ENCODE measurements at regions not wholly inside any gene's neighbourhood (a gene's known extent, or its start where the extent isn't known, plus 50 kb on each side); places are given as distances from the start of the nearest gene placed in this dataset.
"Not testable (repeated sequence)": the region's sequence is repeated elsewhere in the genome, so short reads cannot be mapped to it uniquely, and the experiment has no call there.

DNA sequence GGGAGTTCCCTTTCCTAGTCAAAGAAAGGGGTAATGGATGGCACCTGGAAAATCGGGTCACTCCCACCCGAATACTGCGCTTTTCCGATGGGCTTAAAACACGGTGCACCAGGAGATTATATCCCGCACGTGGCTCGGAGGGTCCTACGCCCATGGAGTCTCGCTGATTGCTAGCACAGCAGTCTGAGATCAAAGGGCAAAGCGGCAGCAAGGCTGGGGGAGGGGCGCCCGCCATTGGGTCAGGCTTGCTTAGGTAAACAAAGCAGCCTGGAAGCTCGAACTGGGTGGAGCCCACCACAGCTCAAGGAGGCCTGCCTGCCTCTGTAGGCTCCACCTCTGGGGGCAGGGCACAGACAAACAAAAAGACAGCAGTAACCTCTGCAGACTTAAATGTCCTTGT, 683.3 kb upstream of the MIR17HG start:
- not testable (repeated sequence) for DNase-seq

DNA sequence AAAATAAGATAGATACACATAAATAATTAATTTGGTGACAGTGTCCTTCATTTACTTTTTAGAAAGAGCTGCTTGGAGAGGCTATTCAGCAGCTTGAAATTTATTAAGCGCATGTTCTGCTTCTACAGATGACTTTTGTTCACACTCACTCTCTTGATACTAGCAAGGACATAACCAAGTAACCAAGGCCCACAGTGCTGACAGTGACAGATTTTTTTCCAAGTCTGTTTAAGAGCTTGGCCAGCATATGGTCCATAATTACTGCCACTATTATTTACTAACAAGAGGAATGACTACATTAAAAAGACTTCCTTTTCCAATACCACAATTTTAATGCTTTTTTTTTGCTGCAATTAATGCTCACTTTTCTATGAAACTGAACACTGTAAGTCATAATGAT, 673.7 kb upstream of the MIR17HG start:
- DNase-seq = no peak

DNA sequence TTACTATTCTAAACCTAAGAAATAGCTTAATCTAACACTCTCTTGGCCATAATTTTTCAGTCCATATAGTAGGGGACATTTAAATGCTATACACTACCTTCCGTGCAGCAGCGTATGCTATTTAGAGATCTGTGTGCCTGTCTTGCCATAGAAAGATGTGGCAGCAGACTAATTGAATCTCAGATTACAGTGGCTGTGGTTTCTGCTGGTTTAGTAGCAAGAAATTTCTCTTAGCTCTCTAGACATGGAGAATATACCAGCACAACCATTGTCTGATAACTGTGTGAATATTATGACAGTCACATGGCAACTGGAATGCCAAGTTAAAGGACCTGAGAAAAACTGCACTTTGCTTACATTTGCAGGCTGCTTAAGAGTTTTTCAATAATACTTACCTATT, 672.4 kb upstream of the MIR17HG start:
- DNase-seq = no peak

- DNase-seq = no peak
Observed at GRCh38 chr13:90680826-90681225, 666.7 kb upstream of the MIR17HG start.

DNA sequence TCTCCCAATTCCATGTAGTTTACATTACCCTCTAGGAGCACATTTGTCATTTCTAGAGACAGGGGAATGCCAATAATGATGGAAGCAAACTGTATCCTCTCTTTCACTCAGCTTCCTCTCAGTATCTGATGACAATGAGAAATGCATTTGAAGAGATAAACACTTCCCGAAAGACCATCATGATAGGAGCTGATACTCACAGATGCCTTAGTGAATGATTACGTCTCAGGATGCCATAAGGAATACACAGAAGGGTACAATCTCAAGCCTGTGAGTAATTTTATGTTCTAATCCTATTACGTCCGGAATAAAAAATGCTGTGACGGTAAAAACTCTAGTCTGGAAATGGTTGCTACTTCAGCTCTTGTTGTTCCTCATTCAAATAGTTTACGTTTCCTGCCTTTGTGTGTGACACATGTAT, 663.8 kb upstream of the MIR17HG start:
- no peak for DNase-seq

DNA sequence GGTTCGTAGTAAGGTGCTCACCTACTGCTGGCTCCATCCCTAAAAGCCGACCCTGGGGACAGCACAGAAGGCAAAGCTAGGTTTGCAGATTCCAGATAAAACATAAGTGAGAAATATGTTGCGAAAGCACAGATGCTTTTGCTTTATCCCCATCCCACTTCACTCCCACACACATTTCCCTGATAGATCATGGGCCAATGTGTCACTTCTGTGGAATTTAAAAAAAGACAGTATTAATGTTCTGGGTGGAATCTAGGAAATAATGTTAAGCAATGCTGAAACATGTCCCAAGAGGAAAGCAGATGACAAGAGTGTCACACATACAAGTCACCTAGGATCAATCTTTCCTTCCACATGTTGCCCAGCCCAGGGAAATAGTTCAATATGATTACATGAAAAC, 661.0 kb upstream of the MIR17HG start:
- DNase-seq = no peak

DNA sequence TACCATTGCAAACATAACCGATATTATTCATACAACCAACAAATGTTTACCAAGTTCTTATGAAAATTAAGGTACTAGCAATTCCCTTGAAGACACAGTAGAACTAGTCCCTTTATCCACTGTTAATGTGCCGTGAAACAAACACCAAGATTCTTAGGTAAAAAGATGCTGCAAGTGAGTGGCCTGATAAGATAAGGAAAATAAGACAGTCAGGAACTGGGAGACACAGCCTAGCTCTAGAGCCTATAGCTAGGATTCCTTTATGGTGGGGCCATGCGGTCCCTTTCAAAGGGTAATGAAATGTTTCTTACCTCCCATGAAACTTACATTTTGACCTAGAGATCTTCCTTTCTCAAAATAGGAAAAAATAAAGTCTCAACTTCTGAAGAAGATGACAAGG, 658.4 kb upstream of the MIR17HG start:
- no peak for DNase-seq

GRCh38 chr13:90690458-90691080, 656.9 kb upstream of the MIR17HG start:
- DNase-seq = no peak

DNA sequence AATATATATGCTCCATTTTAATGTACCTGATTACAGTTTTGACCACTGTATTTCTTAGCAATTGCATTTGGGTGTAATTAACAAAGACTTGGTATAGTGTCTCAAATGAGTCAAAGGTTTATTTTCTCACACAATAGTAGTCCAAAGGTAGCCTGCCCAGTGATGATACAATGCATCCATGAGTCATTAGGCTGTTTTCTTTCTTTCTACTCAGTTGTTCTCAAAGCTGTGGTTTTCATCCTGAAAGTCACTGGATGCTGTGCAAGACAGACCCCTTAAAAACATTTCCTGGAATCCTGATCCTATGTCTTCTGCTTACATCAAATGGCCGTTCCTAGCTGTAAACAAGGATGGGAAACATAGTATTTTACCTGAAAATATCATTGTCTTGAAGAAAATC, 651.2 kb upstream of the MIR17HG start:
- DNase-seq = no peak

DNA sequence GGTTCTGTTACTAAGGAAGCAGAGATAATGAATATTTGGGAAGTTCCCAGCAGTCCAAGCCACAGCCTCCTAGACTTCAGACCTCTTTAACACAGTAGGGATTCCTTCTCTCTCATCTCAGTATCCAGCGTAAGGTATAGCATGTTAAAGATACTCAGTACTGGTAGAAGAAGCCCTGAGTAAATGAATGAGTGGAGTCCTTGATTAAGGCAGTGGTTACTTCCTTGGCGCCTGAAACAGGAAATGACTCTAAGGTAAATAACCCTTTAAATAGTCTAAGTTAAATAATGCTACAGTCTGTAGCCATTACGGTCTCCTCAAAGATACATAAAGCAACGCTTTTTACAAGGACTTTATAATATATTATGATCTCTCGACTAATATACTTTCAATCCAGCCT, 650.8 kb upstream of the MIR17HG start:
- DNase-seq = no peak

GRCh38 chr13:90700340-90700739, 647.1 kb upstream of the MIR17HG start:
- DNase-seq = no peak

DNA sequence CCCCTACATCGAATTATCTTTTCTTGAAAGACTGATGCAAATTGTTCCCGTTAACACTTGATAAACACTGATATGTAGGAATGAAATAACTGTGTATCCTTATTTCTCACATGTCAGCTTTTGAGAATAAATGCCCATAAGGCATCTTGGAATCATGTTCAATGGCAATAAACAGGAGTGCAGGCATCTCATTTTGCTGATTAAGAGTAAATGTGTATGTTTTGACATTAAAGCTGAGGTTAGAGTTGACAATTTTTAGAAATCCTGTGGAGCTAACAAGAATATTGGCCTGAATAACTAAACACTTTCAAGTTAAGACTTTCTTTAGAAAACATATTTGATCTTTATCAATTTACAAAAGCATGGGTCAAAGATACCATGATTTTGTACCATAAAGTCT, 646.2 kb upstream of the MIR17HG start:
- DNase-seq = no peak

DNA sequence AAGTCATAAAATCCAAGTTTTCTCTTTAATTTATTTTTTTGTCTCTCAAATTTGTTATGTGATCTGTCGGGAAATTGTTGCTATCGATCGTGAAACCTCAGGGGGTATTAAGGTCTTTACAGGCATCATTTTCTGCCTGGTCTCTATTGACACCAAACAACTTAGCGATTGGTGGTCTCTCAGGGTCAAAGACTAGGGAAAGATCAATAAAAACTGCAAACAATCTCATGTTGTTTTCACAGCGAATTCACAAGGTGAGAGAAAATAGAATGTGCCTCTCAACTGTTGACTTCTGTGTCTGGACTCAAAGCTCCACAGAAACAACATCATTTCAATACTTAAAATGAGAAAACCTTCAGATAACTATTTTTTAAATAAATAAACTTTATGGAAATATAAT, 645.4 kb upstream of the MIR17HG start:
- DNase-seq = no peak

- no peak for DNase-seq
Observed at GRCh38 chr13:90706631-90707030, 640.9 kb upstream of the MIR17HG start.

GRCh38 chr13:90708128-90708527, 639.4 kb upstream of the MIR17HG start:
- no peak for DNase-seq

DNA sequence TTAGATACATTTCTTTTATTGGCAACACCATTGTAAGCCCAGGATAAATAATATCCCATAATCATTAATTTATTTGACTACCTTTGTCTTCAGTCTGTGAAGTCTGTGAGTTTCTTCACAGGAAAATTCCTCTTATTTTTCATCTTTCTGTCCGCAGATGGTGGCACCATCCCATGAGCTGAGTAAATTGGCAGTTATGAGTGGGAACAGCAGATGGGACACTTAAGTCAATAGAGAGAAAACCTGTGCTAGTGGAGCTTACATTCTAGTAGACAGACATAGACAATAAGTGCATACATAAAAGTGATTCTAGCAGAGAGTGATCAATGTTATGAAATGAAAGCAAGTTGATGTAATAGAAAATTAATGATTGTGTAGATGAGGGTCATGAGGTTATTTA, 638.2 kb upstream of the MIR17HG start:
- no peak for DNase-seq

DNA sequence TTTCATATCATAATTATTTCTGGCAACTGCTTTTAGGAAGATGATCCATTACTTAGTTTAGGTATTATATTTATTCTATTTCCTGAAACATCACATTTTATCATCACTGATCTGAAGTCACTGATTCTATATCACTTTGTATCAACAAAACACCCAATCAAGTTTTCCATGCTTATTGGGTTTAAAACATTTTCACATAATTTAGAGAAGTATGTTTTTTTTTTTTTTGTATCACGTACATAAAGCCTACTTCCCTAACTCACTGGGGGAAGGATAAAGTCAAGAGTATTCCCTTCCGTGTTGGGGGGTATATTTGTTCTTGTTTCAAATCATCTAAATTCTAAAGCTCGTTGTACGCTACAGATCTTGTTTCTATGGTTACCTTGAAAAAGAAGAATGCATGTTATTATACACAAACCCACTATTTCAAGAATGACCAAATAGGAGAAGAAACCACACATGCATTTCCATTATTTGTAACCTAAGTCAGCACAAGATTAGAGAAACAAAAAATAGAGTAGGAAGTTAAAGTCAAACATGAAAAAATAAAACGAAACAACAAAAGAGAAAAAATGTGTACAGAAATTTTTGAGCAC, 637.2 kb upstream of the MIR17HG start:
- DNase-seq = no peak

GRCh38 chr13:90713441-90714133, 633.9 kb upstream of the MIR17HG start:
- DNase-seq = no peak

DNA sequence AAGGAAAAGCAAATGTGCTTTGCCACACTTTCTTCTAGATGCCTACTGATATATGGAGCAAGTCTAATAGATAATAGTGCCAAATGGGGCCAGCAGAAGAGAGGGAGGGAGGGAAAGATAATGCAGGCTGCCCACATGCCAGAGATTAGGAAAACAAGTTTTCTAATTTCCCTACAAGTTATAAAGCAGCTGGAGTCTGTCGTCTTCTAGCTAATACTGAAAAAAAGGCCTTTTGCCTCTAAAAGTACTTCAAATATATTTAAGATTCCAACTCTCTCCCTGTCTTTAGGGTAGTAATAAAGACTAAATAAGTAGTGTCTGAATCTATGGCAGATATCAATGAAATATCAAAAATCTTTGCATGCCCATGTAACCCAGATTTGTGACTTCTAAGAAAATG, 632.0 kb upstream of the MIR17HG start:
- DNase-seq = no peak

- no peak for DNase-seq
Observed at GRCh38 chr13:90717451-90717936, 630.0 kb upstream of the MIR17HG start.

GRCh38 chr13:90719461-90719860, 628.0 kb upstream of the MIR17HG start:
- no peak for DNase-seq

- no peak for DNase-seq
Observed at GRCh38 chr13:90721937-90722336, 625.5 kb upstream of the MIR17HG start.

GRCh38 chr13:90723381-90723780, 624.1 kb upstream of the MIR17HG start:
- no peak for DNase-seq

GRCh38 chr13:90726375-90726774, 621.1 kb upstream of the MIR17HG start:
- DNase-seq = no peak

All from CD4-positive, alpha-beta T cell treated with Interleukin-21 for 1 hour (primary cell).